ENCODE measurements at regions not wholly inside any gene's neighbourhood (a gene's known extent, or its start where the extent isn't known, plus 50 kb on each side); places are given as distances from the start of the nearest gene placed in this dataset.
A peak's percentile ranks its signal among the peaks of the same experiment; 100 is the strongest.
"Not testable (repeated sequence)": the region's sequence is repeated elsewhere in the genome, so short reads cannot be mapped to it uniquely, and the experiment has no call there.

DNA sequence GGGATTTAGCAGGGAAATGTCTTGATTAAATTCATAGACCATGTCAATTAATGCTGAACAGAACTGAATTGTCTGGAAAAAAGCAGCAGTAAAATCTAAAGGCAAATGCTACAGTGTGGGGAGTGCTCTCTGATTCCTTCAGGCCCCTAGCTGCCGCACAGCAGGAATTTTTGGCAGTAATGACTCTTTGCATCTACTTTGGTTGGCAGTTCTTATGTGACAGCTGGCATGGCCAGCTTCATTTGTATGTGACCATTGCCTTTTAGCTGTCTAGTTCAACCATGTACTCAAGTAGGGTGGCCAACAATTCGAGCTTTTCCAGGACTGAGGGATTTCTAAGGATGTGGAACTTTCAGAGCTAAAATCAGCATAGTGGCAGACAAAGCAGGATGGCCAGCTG is 499.1 kb upstream of the MAN1A1 start:
- DNase-seq (ENCODE audit: low read depth in 4 of 4, low spot score in 3 of 4) = no peak

- DNase-seq (ENCODE audit: low read depth in 4 of 4, low spot score in 3 of 4) = no peak
Measured at GRCh38 chr6:119845161-119845560, 495.6 kb upstream of the MAN1A1 start.

DNA sequence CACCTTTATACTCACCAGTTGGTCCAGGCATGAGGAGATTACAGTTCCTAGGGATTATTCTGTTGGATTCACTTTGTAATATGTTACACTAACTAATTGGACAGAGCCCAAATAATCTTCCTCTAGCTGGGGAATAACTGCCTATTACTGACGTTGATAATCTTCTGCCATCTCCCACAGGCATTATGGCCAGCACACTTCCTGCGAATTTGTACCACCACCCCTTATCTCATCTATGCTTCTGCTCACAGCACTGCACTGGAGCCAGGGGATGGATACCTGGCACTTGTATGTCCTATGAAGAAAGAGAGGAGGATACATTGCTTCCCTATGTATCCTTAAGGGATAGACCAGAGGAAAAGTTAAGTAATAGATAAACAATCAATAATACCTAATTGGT is 494.8 kb upstream of the MAN1A1 start:
- no peak for DNase-seq (ENCODE audit: low read depth in 4 of 4, low spot score in 3 of 4)

DNA sequence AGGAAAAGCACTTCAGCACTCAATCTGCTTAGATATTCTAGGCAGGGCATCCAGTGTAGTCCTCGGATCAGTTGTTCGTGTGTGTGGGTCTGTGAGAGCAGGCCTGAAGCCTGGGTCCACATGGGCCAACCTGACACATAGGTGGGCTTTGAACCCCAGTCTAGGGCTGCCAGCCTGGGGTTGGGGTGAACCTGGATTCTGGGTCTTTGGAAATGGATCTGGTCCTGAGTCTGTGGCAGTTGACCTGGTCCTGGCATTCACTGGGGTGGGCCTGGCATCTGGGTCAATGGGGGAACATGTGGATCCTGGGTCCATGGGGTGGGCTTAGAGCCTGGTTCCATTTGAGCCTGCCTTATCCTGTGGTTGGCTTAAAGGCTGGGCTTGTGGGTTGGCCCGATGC is 492.6 kb upstream of the MAN1A1 start:
- no peak for DNase-seq (ENCODE audit: low read depth in 4 of 4, low spot score in 3 of 4)

GRCh38 chr6:119838043-119838442 is 488.5 kb upstream of the MAN1A1 start:
- DNase-seq (ENCODE audit: low read depth in 4 of 4, low spot score in 3 of 4) = no peak

DNA sequence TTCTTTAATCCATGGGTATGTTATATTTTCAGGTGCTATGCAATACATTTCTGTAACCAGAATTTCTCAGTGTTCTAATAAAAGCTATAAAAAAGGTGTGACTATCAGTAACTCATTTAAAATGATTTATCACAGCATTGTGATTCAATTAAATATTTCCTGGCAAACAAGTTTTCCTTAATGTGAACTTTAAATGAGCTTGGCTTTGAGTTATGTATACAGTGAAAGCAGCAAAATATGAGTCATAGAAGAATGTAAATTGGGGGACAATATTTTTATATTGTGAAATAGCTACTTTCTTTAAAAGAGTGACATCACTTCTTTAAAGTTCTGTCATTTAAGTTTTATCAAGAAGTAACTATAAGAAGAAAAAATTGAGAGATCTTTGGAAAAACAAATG is 484.9 kb upstream of the MAN1A1 start:
- DNase-seq (ENCODE audit: low read depth in 4 of 4, low spot score in 3 of 4) = no peak

DNA sequence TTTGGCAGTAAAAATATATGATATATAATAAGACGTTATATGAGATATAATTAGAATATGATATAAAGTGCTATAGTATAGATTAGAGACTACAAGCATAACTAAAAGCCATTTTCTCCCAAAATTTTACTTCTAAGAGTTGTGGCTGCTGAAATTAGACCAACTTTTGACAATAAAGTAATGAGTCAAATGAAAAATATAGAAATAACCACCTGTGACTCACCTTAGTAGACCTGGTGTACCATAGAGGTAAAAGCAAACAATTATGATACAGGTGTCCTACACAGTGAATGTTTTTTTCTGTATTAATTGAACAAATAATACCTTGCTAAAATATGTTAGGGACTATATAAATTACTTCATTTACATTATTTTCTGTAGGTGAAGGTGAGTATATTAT is 482.9 kb upstream of the MAN1A1 start:
- no peak for DNase-seq (ENCODE audit: low read depth in 4 of 4, low spot score in 3 of 4)

GRCh38 chr6:119830494-119831295 is 481.1 kb upstream of the MAN1A1 start:
- peak in 1 of 4 donors; percentile 5 for DNase-seq (ENCODE audit: low read depth in 4 of 4, low spot score in 3 of 4)

GRCh38 chr6:119830069-119830468 is 480.5 kb upstream of the MAN1A1 start:
- DNase-seq (ENCODE audit: low read depth in 4 of 4, low spot score in 3 of 4) = no peak

DNA sequence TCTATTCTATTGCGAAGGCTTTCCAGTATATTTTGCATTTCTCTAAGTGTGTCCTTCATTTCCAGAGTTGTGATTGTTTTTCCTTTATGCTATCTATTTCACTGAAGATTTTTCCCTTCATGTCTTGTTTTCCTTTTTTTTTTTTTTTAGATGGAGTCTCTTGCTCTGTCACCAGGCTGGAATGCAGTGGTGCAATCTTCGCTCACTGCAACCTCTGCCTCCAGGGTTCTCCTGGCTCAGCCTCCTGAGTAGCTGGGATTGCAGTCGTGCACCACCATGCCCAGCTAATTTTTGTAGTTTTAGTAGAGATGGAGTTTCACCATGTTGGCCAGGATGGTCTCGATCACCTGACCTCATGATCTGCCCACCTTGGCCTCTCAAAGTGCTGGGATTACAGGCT is 479.9 kb upstream of the MAN1A1 start:
- not testable (repeated sequence) for DNase-seq (ENCODE audit: low read depth in 4 of 4, low spot score in 3 of 4)

GRCh38 chr6:119829006-119829405 is 479.4 kb upstream of the MAN1A1 start:
- no peak for DNase-seq (ENCODE audit: low read depth in 4 of 4, low spot score in 3 of 4)

GRCh38 chr6:119821380-119821779 is 471.8 kb upstream of the MAN1A1 start:
- no peak for DNase-seq (ENCODE audit: low read depth in 4 of 4, low spot score in 3 of 4)

- no peak for DNase-seq (ENCODE audit: low read depth in 4 of 4, low spot score in 3 of 4)
Measured at GRCh38 chr6:119818876-119819275, 469.3 kb upstream of the MAN1A1 start.

DNA sequence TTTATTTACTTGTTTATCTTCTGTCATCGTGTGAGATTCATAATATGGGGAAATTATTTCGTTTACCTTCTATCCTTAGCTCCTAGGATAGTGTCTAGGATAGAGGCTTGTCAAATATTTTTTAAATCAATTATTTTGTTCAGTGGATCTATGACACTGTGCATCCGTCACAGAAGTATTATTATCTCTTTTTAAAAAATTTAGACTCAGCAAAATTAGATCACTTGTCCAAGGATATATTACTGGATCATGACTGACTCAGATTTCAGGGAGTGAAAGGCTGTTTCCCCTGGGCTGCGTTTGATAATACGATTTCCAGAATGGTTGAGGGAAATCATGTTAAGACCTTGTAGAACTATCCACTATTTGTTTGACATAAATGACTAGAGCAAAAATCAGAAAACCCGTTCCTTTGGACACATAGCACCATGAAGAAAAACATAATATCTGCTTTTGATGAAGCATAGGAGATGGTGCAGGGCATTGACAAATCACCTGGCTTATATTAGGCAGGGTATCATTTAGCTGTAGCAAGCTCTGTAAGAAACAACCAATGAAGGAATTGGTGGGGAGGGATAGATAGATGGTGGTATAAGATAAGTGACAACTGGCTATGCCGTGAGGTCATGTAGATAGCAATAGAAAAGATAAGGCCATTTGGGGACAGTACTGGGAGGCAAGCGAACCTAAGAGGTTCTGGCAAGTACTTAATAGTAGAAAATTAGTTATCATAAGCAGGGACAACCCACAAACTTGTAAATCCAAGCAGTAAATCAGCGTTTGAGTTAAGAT is 465.2 kb upstream of the MAN1A1 start:
- no peak for DNase-seq (ENCODE audit: low read depth in 4 of 4, low spot score in 3 of 4)

GRCh38 chr6:119802464-119802863 is 452.9 kb upstream of the MAN1A1 start:
- DNase-seq (ENCODE audit: low read depth in 4 of 4, low spot score in 3 of 4) = no peak

DNA sequence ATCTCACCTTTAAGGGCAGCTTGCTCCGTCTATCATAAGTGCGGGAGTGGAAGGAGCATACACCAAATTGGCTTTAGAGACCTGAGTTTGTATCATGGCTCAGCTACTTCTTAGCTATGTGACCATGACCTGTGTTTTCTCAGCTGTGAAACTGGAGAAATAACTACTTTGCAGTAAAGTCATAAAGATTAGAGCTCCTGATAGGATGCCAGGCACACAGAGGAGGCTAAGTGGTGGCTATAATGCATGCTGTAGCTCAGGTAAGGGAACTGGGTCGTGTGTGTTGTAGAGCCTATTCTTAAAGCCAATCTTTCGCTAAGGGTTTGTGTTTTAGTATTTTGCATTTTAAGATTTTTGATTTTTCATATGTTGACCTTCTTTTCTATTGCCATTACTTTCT is 451.5 kb upstream of the MAN1A1 start:
- DNase-seq (ENCODE audit: low read depth in 4 of 4, low spot score in 3 of 4) = no peak

- no peak for DNase-seq (ENCODE audit: low read depth in 4 of 4, low spot score in 3 of 4)
Measured at GRCh38 chr6:119800526-119800925, 451.0 kb upstream of the MAN1A1 start.

DNA sequence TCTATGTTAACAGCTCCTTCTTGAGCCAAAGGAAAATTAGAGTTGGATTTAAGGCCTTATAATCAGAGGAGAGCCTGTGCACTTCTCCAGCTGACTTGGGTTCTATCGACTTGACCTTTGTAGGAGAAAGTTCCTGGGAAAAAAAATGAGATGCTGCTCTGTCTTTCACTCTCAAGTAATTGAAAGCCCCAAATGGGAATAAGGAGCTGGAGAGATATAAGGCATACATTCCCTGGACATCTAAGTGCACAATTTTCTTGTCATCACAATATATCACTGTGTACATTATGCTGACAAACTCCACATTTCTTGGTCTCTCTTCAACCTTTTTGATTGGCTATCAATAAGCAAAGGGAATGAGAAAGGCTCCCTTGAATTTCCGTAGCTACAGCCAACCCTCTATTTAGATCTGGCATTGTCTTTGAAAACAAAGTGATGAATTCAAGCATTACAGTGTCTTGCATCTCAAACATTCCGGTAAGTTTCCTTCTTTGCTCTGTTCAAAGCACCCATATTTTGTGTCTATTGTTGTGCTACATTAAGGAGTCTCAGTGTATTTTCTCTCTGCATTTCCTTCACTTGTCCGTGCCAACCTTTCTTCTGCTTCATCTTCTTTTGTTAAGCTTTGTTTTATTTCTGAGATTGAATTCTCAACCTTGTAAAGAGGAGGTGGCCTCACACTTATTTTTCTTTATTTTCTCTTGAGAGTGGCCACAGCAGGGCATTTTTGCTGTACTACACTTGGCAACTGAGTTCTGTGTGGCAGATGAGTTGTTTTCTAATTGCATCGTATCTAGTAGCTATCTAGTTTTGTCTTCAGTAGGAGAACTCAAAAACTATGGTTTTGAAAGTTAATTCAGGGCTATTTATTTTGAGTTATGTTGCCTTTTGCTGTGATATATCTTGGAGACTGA is 450.3 kb upstream of the MAN1A1 start:
- no peak for DNase-seq (ENCODE audit: low read depth in 4 of 4, low spot score in 3 of 4)

DNA sequence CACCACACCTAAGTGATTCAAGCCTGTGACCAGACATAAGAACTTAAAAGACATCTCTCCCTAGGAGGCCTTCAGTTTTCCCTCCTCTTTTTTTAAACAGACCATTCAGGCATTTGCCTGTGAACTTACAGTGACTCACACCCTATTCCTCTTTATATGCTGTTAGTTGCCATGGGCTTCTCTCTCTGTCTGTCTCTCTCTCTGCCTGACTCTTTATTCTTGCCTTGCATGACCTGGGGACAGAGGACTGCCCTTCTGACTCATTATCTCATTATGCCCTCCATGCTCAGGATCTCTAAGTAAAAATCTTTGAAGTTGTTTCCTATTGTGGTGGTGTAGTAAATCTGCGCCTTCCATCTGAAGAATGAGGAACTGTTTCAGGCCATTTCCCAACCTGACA is 442.2 kb upstream of the MAN1A1 start:
- DNase-seq (ENCODE audit: low read depth in 4 of 4, low spot score in 3 of 4) = no peak

GRCh38 chr6:119781365-119781764 is 431.8 kb upstream of the MAN1A1 start:
- DNase-seq (ENCODE audit: low read depth in 4 of 4, low spot score in 3 of 4) = no peak

DNA sequence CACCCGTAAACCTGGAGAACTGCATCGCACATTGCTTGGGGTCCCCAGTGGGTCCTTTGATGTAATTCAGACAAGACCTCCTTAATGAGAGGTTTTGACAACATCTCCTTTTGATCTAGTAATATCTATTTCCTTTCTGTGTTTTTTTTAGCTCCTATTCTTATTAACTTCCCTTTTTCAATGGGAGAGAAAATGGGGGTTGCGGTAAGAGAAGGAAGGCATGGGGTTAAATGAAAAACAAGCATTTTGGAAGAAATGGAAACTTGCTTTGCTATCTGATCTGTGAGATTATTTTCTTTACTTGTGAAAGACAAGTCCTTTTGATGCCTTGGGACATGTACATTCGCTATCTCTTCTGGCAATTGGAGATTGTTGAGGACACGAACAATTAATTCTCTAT is 418.6 kb upstream of the MAN1A1 start:
- DNase-seq (ENCODE audit: low read depth in 4 of 4, low spot score in 3 of 4) = no peak

Measured in right renal pelvis (tissue), 4 donors.